Islet of Langerhans (tissue), 1 donor: ENCODE measurements at regions not wholly inside any gene's neighbourhood (a gene's known extent, or its start where the extent isn't known, plus 50 kb on each side); places are given as distances from the start of the nearest gene placed in this dataset.
A peak's percentile ranks its signal among the peaks of the same experiment; 100 is the strongest.

Source experiments
- FAIRE-seq: peaks from one replicate; lab custom pipeline; 2011; peaks lifted over from hg19 to GRCh38; lab: Jason Lieb, UNC

DNA sequence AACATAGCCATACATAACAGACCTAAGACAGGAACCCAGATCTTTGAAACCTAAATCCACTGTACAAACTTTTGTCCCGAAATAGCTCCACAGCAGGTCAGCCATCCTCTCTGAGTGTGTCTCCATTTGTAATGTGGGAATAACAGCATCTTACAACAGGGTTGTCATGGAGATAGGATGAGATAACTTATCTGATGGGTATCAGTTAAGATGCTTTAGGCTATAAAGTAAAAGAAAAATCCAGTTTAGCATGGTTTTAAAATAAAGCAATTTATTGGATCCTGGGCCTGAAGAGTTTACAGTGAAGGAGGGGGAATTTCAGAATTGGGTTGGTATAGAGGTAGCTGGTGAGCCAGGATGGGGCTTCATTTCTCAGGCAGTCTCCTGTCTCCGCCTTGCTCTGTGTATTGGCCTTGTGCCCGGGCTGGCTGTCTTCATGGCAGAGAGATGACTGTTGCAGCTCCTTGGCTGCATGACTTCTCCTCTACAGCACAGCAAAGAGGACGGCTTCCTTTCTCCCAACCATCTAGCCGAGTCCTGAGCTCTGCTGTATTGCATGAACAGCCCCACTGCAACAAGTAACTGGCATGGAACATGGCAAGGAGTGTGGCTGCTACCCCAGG is 131.9 kb upstream of the PROK2 start:
- no peak for FAIRE-seq

DNA sequence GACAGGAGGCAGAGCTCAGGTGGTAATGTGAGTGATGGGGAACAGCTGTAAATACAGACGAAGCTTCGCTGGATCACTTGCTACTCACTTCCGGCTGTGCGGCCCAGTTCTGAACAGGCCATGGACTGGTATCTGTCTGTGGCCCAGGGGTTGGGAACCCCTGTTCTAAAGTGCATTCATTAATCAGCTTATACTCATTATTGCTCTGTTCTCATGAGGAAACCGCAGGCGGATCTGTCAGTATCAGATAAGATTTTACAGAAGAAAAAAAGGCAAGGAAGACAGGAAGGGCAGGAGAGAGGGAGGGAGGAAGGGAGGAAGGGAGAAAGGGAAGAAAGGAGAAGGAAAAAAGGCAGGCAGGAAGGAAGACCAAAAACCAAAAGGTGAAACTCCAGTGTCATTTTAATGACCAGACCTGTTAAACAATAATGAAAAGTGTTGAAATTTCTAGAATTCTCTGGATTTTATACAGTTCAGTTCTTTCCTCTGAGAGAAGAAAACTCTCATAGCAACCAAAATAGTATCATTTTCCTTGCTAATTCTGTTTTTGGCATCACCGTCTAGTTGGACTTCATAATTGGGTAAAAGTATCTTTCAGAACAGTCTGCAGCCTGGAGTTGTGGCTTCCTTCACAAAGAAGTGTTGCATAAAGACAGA is 128.0 kb upstream of the PROK2 start:
- no peak for FAIRE-seq

- FAIRE-seq: no peak
Measured at GRCh38 chr3:71910108-71910507, 125.2 kb upstream of the PROK2 start.

GRCh38 chr3:71907996-71908395 is 123.0 kb upstream of the PROK2 start:
- FAIRE-seq: no peak

- no peak for FAIRE-seq
Measured at GRCh38 chr3:71906976-71907375, 122.0 kb upstream of the PROK2 start.

DNA sequence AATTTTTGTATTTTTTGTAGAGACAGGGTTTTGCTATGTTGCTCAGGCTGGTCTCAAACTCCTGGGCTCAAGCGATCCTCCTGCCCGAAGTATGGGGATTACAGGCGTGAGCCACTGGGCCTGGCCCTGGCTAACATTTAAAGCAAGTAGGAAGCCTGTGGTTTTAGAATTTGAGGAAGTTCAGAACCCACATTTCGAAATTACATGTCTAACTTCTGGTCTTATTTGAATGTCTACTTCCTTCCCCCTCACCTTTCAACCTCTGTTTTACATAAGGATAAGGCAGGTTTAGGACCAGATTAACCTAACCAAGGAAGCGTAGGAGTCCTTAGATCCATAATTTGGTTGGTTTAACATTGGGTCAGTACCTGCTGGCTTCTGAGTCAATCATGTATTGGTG is 120.5 kb upstream of the PROK2 start:
- FAIRE-seq: no peak

GRCh38 chr3:71903936-71904335 is 119.0 kb upstream of the PROK2 start:
- FAIRE-seq: no peak

GRCh38 chr3:71903112-71903495 is 118.2 kb upstream of the PROK2 start:
- no peak for FAIRE-seq

DNA sequence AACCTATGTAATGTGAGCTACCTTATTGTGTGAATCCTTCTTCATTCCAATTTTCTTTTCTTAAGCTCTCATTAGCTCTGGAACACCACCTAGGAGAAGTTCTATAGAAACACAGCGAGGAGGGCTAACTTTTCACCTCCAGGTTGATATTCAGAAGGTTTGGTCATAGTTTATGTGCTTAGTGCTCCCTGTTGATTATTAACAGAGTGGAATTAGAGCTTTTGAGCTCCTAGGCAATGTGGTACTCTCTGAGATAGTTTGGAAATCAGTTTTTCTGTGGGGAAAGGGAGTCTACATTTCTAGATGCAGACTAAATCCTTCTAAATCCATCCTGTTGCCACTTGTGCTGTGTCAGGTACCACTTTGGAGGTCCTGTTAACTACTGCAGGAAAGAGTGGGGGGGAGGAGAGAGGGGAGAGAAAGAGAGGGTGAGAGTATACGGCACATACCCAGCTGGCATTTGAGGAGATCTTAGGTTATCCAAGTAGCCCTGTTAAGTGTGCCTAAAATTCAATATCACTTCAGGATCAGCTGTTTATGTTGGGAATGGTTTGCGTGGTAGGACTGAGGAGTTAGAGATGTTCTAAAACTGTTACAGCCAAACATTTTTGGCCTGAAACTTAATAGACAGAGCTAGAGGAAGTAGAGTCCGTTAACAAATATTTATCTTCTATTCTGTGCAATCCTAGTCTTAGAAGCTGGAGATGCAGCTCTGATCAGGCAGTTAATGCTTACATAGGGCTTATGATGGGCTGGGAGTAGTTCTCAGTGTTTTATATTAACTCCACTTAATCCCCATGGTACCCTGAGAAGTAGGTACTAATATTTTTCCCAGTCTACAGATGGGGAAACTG is 117.5 kb upstream of the PROK2 start:
- no peak for FAIRE-seq

- no peak for FAIRE-seq
Measured at GRCh38 chr3:71901645-71902044, 116.7 kb upstream of the PROK2 start.

DNA sequence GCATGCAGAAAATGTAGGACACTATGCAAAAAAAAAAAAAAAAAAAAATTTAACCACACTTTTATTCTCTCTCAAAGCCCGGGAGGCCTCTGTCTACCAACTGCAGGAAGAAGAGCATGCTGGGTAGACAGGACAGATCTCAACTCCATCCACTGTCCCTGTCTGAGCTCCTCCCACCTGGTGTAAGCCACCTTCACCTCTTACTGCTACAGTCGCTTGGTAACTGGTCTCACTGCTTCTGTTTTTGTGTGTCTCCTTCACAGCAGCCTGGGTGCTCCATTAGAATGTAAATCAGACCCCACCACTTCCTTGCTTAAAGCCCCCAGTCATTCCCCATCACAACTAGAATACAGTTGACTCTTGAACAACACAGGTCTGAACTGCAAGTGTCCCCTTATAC is 115.1 kb upstream of the PROK2 start:
- no peak for FAIRE-seq

DNA sequence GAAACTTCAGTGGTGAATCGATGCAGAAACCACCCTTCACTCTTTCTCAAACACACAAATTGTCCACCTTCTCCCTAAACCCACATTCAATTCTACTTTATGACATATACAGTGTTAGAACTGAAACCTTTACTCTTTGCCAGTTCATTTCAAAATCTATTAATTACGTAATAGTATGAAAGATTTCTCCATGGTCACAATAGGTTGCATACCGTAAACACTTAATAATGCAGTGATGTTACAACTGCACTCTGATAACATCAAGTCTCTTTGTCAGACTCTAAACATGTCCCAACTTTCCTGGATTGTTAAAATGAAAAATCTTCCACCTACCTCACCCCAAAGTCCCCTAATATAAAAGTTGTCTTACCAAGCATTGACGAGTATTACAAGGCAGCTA is 111.8 kb upstream of the PROK2 start:
- no peak for FAIRE-seq

DNA sequence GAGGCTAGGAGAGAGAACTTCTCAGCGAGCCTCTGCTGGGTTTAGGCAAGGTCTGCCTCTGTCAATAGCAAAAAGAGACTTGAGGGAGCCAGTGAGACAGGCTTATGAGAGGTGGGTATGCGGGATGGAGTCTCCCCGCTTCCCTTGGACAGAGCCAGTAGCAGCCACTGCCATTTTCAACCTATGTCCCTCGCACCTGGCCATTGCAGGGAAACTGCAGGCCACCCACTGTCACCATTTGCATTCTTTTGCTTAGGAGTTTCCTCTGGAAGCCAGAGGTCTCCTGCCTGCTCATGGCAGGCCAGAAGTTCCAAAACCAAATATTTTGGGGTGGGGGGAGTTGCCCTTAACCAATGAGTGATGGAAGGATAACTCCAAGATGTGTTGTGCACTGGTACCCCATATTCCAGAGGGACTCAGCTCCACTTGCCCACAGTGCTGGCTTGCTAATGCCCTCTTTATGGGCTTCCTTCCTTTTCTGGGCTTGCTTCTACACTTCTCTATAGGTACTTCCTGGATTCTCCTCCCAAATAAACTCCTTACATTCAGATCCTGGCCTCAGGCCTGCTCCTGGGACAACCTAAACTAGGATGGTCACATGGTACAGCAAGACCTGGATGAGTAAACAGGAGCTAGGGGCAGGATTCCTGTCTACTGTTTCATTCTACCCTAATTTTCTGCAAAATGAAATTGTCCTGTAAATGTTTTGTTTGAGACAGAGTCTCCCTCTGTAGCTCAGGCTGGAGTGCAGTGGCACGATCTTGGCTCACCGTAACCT is 108.9 kb upstream of the PROK2 start:
- FAIRE-seq: no peak

GRCh38 chr3:71893122-71893521 is 108.2 kb upstream of the PROK2 start:
- peak; percentile 96 for FAIRE-seq

GRCh38 chr3:71891483-71891882 is 106.5 kb upstream of the PROK2 start:
- no peak for FAIRE-seq

GRCh38 chr3:71890356-71890931 is 105.5 kb upstream of the PROK2 start:
- no peak for FAIRE-seq

DNA sequence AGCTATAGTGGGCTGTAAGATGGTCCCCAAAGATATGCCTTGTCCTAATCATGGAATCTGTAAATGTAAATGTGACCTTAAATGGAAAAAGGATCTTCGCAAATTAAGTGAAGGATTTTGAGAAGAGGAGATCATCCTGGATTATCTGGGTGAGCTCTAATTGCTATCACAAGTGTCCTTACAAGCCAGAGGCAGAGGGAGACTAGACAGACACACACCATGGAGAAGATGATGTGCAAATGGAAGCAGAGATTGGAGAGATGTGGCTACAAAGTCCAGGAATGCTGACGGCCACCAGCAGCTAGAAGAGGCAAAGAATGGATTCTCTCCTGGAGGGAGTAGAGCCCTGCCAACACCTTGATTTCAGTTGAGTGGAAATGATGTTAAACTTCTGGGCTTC is 102.3 kb upstream of the PROK2 start:
- no peak for FAIRE-seq

DNA sequence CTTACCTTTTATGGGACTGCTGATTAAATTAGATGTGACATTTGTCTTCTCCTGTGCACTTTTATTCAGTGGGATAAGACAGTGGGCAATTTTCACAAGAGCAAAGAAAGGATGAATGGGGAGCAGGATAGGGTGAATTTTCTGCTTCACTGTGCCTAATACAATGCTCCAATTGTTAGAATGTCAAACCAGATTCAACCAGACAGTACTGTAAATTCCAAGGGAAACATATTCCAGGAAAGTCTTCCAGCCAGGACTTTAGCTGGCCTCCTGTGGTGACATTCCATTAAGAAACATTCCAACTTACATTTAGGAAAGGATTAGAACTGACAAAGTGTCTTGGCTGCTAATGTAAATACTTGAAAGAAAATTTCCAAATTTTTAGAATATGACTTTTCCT is 100.1 kb upstream of the PROK2 start:
- no peak for FAIRE-seq

- no peak for FAIRE-seq
Measured at GRCh38 chr3:71881732-71882131, 96.8 kb upstream of the PROK2 start.

DNA sequence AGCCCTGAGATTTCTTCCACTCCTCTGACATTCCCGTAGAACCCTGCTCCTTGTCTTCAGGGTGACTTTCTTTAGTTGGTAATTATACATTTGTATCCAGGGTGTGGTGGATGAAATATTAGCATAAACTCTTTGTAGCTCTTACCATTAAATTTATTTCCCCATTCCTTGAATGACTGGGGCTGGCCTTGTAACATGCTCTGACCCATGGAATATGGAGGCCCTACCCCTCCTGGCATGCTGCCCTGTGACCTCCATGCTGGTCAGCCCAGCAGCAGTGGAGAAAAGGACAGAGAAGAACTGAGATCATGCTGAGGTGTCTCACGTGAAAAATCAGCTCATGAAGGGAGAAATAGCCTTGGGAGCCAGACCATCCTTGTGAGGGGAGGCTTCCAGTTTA is 96.1 kb upstream of the PROK2 start:
- no peak for FAIRE-seq

- no peak for FAIRE-seq
Measured at GRCh38 chr3:71879089-71879488, 94.1 kb upstream of the PROK2 start.
